ENCODE measurements at regions not wholly inside any gene's neighbourhood (a gene's known extent, or its start where the extent isn't known, plus 50 kb on each side); places are given as distances from the start of the nearest gene placed in this dataset.

- Histone ChIP-seq H3K27ac (ENCODE audit: low read depth, low read length) (no peak overlapping the region), H3K36me3 (ENCODE audit: insufficient read depth, low read length) (no peaks in the 10 kb centered on the region), H3K27me3 (ENCODE audit: insufficient read depth, low read length) (peaks cover 5% of the 10 kb centered on the region), H3K9me3 (ENCODE audit: control insufficient read depth in 1 of 2, low read length in 2 of 2) (no peaks in the 10 kb centered on the region), H3K4me3 (ENCODE audit: low read length in 2 of 2) (no peak overlapping the region), H3K4me1 (ENCODE audit: insufficient read depth, low read length) (no peaks in the 10 kb centered on the region)
- Mint-ChIP-seq H3K27me3 (peaks cover 0 to 2% of the 10 kb centered on the region in 2 donors), H3K27ac (no peak overlapping the region), H3K9me3 (peaks cover 0 to 6% (median under 1%) of the 10 kb centered on the region in 8 donors), H3K4me3 (no peak overlapping the region), H3K4me1 (no peaks in the 10 kb centered on the region), H3K36me3 (no peaks in the 10 kb centered on the region)
- no peak for DNase-seq
- CTCF ChIA-PET (ENCODE audit: partially characterized antibody) = no interaction called here
- POLR2A ChIA-PET (ENCODE audit: partially characterized antibody) = no interaction called here
- intact Hi-C loops (cut with micrococcal nuclease) = no loop called here
These were observed 119.3 kb upstream of the SHH start for GRCh38 chr7:155931396-155932085.

GRCh38 chr7:155930527-155930926 is 118.3 kb upstream of the SHH start:
- Histone ChIP-seq H3K27me3 (ENCODE audit: insufficient read depth, low read length) (peaks cover 5% of the 10 kb centered on the region), H3K9me3 (ENCODE audit: control insufficient read depth in 1 of 2, low read length in 2 of 2) (no peaks in the 10 kb centered on the region), H3K4me3 (ENCODE audit: low read length in 2 of 2) (no peak overlapping the region), H3K4me1 (ENCODE audit: insufficient read depth, low read length) (no peaks in the 10 kb centered on the region), H3K36me3 (ENCODE audit: insufficient read depth, low read length) (no peaks in the 10 kb centered on the region), H3K27ac (ENCODE audit: low read depth, low read length) (no peak overlapping the region)
- intact Hi-C loops (cut with micrococcal nuclease) = no loop called here
- Mint-ChIP-seq H3K27ac (no peak overlapping the region), H3K4me3 (no peak overlapping the region), H3K9me3 (peaks cover 0 to 6% (median 0%) of the 10 kb centered on the region in 8 donors), H3K27me3 (peaks cover 0 to 2% of the 10 kb centered on the region in 2 donors), H3K36me3 (no peaks in the 10 kb centered on the region), H3K4me1 (no peaks in the 10 kb centered on the region)
- POLR2A ChIA-PET (ENCODE audit: partially characterized antibody) = no interaction called here
- CTCF ChIA-PET (ENCODE audit: partially characterized antibody) = no interaction called here
- DNase-seq = no peak

GRCh38 chr7:155930061-155930460 is 117.8 kb upstream of the SHH start:
- no peak for DNase-seq
- POLR2A ChIA-PET (ENCODE audit: partially characterized antibody) = no interaction called here
- Histone ChIP-seq H3K27ac (ENCODE audit: low read depth, low read length) (no peak overlapping the region), H3K4me3 (ENCODE audit: low read length in 2 of 2) (no peak overlapping the region), H3K36me3 (ENCODE audit: insufficient read depth, low read length) (no peaks in the 10 kb centered on the region), H3K9me3 (ENCODE audit: control insufficient read depth in 1 of 2, low read length in 2 of 2) (no peaks in the 10 kb centered on the region), H3K4me1 (ENCODE audit: insufficient read depth, low read length) (no peaks in the 10 kb centered on the region), H3K27me3 (ENCODE audit: insufficient read depth, low read length) (peaks cover 5% of the 10 kb centered on the region)
- Mint-ChIP-seq H3K27me3 (peaks cover 2% of the 10 kb centered on the region in 2 donors), H3K36me3 (no peaks in the 10 kb centered on the region), H3K4me3 (no peak overlapping the region), H3K27ac (no peak overlapping the region), H3K4me1 (no peaks in the 10 kb centered on the region), H3K9me3 (peaks cover 0 to 6% (median 0%) of the 10 kb centered on the region in 8 donors)
- intact Hi-C loops (cut with micrococcal nuclease) = no loop called here
- CTCF ChIA-PET (ENCODE audit: partially characterized antibody) = no interaction called here

- peaks cover 5% of the 10 kb centered on the region for H3K27me3 ChIP-seq (ENCODE audit: insufficient read depth, low read length)
- peaks cover 0 to 6% (median 0%) of the 10 kb centered on the region in 8 donors for H3K9me3 Mint-ChIP-seq
- CTCF ChIA-PET (ENCODE audit: partially characterized antibody) = no interaction called here
These were observed 116.3 kb upstream of the SHH start for GRCh38 chr7:155928583-155928982.

GRCh38 chr7:155927905-155928304 is 115.6 kb upstream of the SHH start:
- Mint-ChIP-seq H3K4me3 (no peak overlapping the region), H3K27ac (no peak overlapping the region), H3K27me3 (peaks cover 2% of the 10 kb centered on the region in 2 donors), H3K9me3 (peaks cover 0 to 6% (median 0%) of the 10 kb centered on the region in 8 donors), H3K36me3 (no peaks in the 10 kb centered on the region), H3K4me1 (no peaks in the 10 kb centered on the region)
- Histone ChIP-seq H3K4me1 (ENCODE audit: insufficient read depth, low read length) (no peaks in the 10 kb centered on the region), H3K27ac (ENCODE audit: low read depth, low read length) (no peak overlapping the region), H3K9me3 (ENCODE audit: control insufficient read depth in 1 of 2, low read length in 2 of 2) (no peaks in the 10 kb centered on the region), H3K27me3 (ENCODE audit: insufficient read depth, low read length) (peaks cover 5% of the 10 kb centered on the region), H3K36me3 (ENCODE audit: insufficient read depth, low read length) (no peaks in the 10 kb centered on the region), H3K4me3 (ENCODE audit: low read length in 2 of 2) (no peak overlapping the region)
- ChIA-PET CTCF (ENCODE audit: partially characterized antibody) (no interaction called here), POLR2A (ENCODE audit: partially characterized antibody) (no interaction called here)
- DNase-seq = no peak
- intact Hi-C loops (cut with micrococcal nuclease) = no loop called here

More at GRCh38 chr7:155928583-155928982, 116.3 kb upstream of the SHH start:
- Histone ChIP-seq H3K36me3 (ENCODE audit: insufficient read depth, low read length) (no peaks in the 10 kb centered on the region), H3K9me3 (ENCODE audit: control insufficient read depth in 1 of 2, low read length in 2 of 2) (no peaks in the 10 kb centered on the region), H3K4me3 (ENCODE audit: low read length in 2 of 2) (no peak overlapping the region), H3K27ac (ENCODE audit: low read depth, low read length) (no peak overlapping the region), H3K4me1 (ENCODE audit: insufficient read depth, low read length) (no peaks in the 10 kb centered on the region)
- peaks cover 2% of the 10 kb centered on the region in 2 donors for H3K27me3 Mint-ChIP-seq
- no peak overlapping the region for H3K4me3 Mint-ChIP-seq
- no peaks in the 10 kb centered on the region for H3K36me3 Mint-ChIP-seq
- peak overlapping the region in 1 of 7 donors; percentile 22 for H3K27ac Mint-ChIP-seq
- intact Hi-C loops (cut with micrococcal nuclease) = no loop called here
- H3K4me1 Mint-ChIP-seq = no peaks in the 10 kb centered on the region
- POLR2A ChIA-PET (ENCODE audit: partially characterized antibody) = no interaction called here
- DNase-seq = no peak

GRCh38 chr7:155925682-155926081 is 113.4 kb upstream of the SHH start:
- Histone ChIP-seq H3K4me3 (ENCODE audit: low read length in 2 of 2) (no peak overlapping the region), H3K27ac (ENCODE audit: low read depth, low read length) (no peak overlapping the region), H3K27me3 (ENCODE audit: insufficient read depth, low read length) (peaks cover 5% of the 10 kb centered on the region), H3K9me3 (ENCODE audit: control insufficient read depth in 1 of 2, low read length in 2 of 2) (no peaks in the 10 kb centered on the region), H3K36me3 (ENCODE audit: insufficient read depth, low read length) (no peaks in the 10 kb centered on the region), H3K4me1 (ENCODE audit: insufficient read depth, low read length) (no peaks in the 10 kb centered on the region)
- Mint-ChIP-seq H3K9me3 (peaks cover 0 to 6% (median 0%) of the 10 kb centered on the region in 8 donors), H3K27me3 (peaks cover 2% of the 10 kb centered on the region in 2 donors), H3K4me1 (no peaks in the 10 kb centered on the region), H3K27ac (no peak overlapping the region), H3K36me3 (no peaks in the 10 kb centered on the region), H3K4me3 (no peak overlapping the region)
- DNase-seq = no peak
- ChIA-PET POLR2A (ENCODE audit: partially characterized antibody) (no interaction called here), CTCF (ENCODE audit: partially characterized antibody) (no interaction called here)
- intact Hi-C loops (cut with micrococcal nuclease) = no loop called here

GRCh38 chr7:155922067-155922816 is 110.0 kb upstream of the SHH start:
- CTCF ChIA-PET (ENCODE audit: partially characterized antibody) = no interaction called here
- H3K27me3 ChIP-seq (ENCODE audit: insufficient read depth, low read length) = no peaks in the 10 kb centered on the region
- Mint-ChIP-seq H3K27me3 (peaks cover 0 to 2% of the 10 kb centered on the region in 2 donors), H3K27ac (no peak overlapping the region), H3K36me3 (no peaks in the 10 kb centered on the region), H3K9me3 (peaks cover 0 to 5% (median under 1%) of the 10 kb centered on the region in 8 donors), H3K4me3 (no peak overlapping the region), H3K4me1 (no peaks in the 10 kb centered on the region)
- H3K9me3 ChIP-seq (ENCODE audit: control insufficient read depth in 1 of 2, low read length in 2 of 2) = no peaks in the 10 kb centered on the region
- DNase-seq = no peak
- H3K4me1 ChIP-seq (ENCODE audit: insufficient read depth, low read length) = no peaks in the 10 kb centered on the region
- POLR2A ChIA-PET (ENCODE audit: partially characterized antibody) = no interaction called here
- no peak overlapping the region for H3K27ac ChIP-seq (ENCODE audit: low read depth, low read length)
- intact Hi-C loops (cut with micrococcal nuclease) = no loop called here
- no peak overlapping the region for H3K4me3 ChIP-seq (ENCODE audit: low read length in 2 of 2)
- no peaks in the 10 kb centered on the region for H3K36me3 ChIP-seq (ENCODE audit: insufficient read depth, low read length)

Measured in CD4-positive, alpha-beta memory T cell (primary cell).